GM19351 (cell line): ENCODE measurements at regions not wholly inside any gene's neighbourhood (a gene's known extent, or its start where the extent isn't known, plus 50 kb on each side); places are given as distances from the start of the nearest gene placed in this dataset.

ENCODE experiments used
- ATAC-seq: cut with Tn5 transposase; IDR thresholded peaks from one replicate; pipeline ENCODE4 v1.9.1; 2021; ENCODE audit warnings: mild to moderate bottlenecking, moderate library complexity; ENCODE audit not compliant: unreplicated experiment

- ATAC-seq: no peak
Observed at GRCh38 chr18:25658476-25658875, 306.5 kb upstream of the ZNF521 start.

- no peak for ATAC-seq
Observed at GRCh38 chr18:25651553-25651952, 299.6 kb upstream of the ZNF521 start.

GRCh38 chr18:25650201-25650941 lies 298.4 kb upstream of the ZNF521 start:
- ATAC-seq: no peak

- ATAC-seq: no peak
Observed at GRCh38 chr18:25648716-25649260, 296.8 kb upstream of the ZNF521 start.

- no peak for ATAC-seq
Observed at GRCh38 chr18:25647404-25647803, 295.4 kb upstream of the ZNF521 start.

GRCh38 chr18:25646971-25647370 lies 295.0 kb upstream of the ZNF521 start:
- ATAC-seq: no peak

GRCh38 chr18:25639596-25639995 lies 287.6 kb upstream of the ZNF521 start:
- no peak for ATAC-seq

- no peak for ATAC-seq
Observed at GRCh38 chr18:25633563-25633962, 281.6 kb upstream of the ZNF521 start.

- ATAC-seq: no peak
Observed at GRCh38 chr18:25630682-25631081, 278.7 kb upstream of the ZNF521 start.

- ATAC-seq: no peak
Observed at GRCh38 chr18:25621682-25622081, 269.7 kb upstream of the ZNF521 start.

- ATAC-seq: no peak
Observed at GRCh38 chr18:25621144-25621543, 269.2 kb upstream of the ZNF521 start.

GRCh38 chr18:25614168-25614567 lies 262.2 kb upstream of the ZNF521 start:
- ATAC-seq: no peak

GRCh38 chr18:25612466-25612865 lies 260.5 kb upstream of the ZNF521 start:
- ATAC-seq: no peak

GRCh38 chr18:25608091-25608490 lies 256.1 kb upstream of the ZNF521 start:
- no peak for ATAC-seq

GRCh38 chr18:25604894-25605597 lies 253.1 kb upstream of the ZNF521 start:
- no peak for ATAC-seq

- ATAC-seq: no peak
Observed at GRCh38 chr18:25604196-25604893, 252.4 kb upstream of the ZNF521 start.

GRCh38 chr18:25599443-25599842 lies 247.5 kb upstream of the ZNF521 start:
- ATAC-seq: no peak

GRCh38 chr18:25597476-25597875 lies 245.5 kb upstream of the ZNF521 start:
- ATAC-seq: no peak

- no peak for ATAC-seq
Observed at GRCh38 chr18:25595274-25596060, 243.5 kb upstream of the ZNF521 start.

- ATAC-seq: no peak
Observed at GRCh38 chr18:25594351-25594750, 242.4 kb upstream of the ZNF521 start.
